ENCODE measurements at regions not wholly inside any gene's neighbourhood (a gene's known extent, or its start where the extent isn't known, plus 50 kb on each side); places are given as distances from the start of the nearest gene placed in this dataset.

- H3K4me3 Mint-ChIP-seq, result no peak overlapping the region
- peaks cover 0 to 4% of the 10 kb centered on the region in 2 donors for H3K9me3 Mint-ChIP-seq
- H3K4me1 Mint-ChIP-seq, result no peaks in the 10 kb centered on the region
- ATAC-seq (replicated peaks), result no peak
- no peak for DNase-seq
- H3K36me3 Mint-ChIP-seq, result no peaks in the 10 kb centered on the region
- no peak overlapping the region for H3K27ac Mint-ChIP-seq
- H3K27me3 Mint-ChIP-seq, result peaks cover 4 to 17% of the 10 kb centered on the region in 2 donors
Measured at GRCh38 chr15:39041979-39042495, 477.4 kb upstream of the RASGRP1 start.

- no peak overlapping the region for H3K27ac Mint-ChIP-seq
- H3K4me3 Mint-ChIP-seq, result no peak overlapping the region
- peaks cover 11 to 17% of the 10 kb centered on the region in 2 donors for H3K9me3 Mint-ChIP-seq
- no peak for DNase-seq
- no peak for ATAC-seq (replicated peaks)
- peaks cover 0 to 1% of the 10 kb centered on the region in 2 donors for H3K36me3 Mint-ChIP-seq
- no peaks in the 10 kb centered on the region for H3K4me1 Mint-ChIP-seq
- no peaks in the 10 kb centered on the region for H3K27me3 Mint-ChIP-seq
Measured at GRCh38 chr15:39051626-39052322, 487.2 kb upstream of the RASGRP1 start.

GRCh38 chr15:39052323-39052705 is 487.7 kb upstream of the RASGRP1 start:
- H3K9me3 Mint-ChIP-seq, result peaks cover 11 to 17% of the 10 kb centered on the region in 2 donors

GRCh38 chr15:39053480-39053879 is 488.9 kb upstream of the RASGRP1 start:
- Mint-ChIP-seq H3K27me3 (no peaks in the 10 kb centered on the region), H3K36me3 (peaks cover 0 to 1% of the 10 kb centered on the region in 2 donors), H3K27ac (no peak overlapping the region), H3K9me3 (peaks cover 11 to 17% of the 10 kb centered on the region in 2 donors), H3K4me3 (no peak overlapping the region), H3K4me1 (no peaks in the 10 kb centered on the region)
- no peak for DNase-seq
- no peak for ATAC-seq (replicated peaks)

More at GRCh38 chr15:39052323-39052705, 487.7 kb upstream of the RASGRP1 start:
- no peaks in the 10 kb centered on the region for H3K4me1 Mint-ChIP-seq
- DNase-seq, result no peak
- no peaks in the 10 kb centered on the region for H3K27me3 Mint-ChIP-seq
- H3K4me3 Mint-ChIP-seq, result no peak overlapping the region
- H3K27ac Mint-ChIP-seq, result no peak overlapping the region
- H3K36me3 Mint-ChIP-seq, result peaks cover 0 to 1% of the 10 kb centered on the region in 2 donors
- ATAC-seq (replicated peaks), result no peak

- Mint-ChIP-seq H3K4me1 (no peaks in the 10 kb centered on the region), H3K27ac (no peak overlapping the region)
- no peak for ATAC-seq (replicated peaks)
Measured at GRCh38 chr15:39054128-39054732, 489.6 kb upstream of the RASGRP1 start.

GRCh38 chr15:39056357-39056756 is 491.7 kb upstream of the RASGRP1 start:
- Mint-ChIP-seq H3K4me1 (no peaks in the 10 kb centered on the region), H3K4me3 (no peak overlapping the region), H3K36me3 (no peaks in the 10 kb centered on the region), H3K9me3 (peaks cover 2 to 4% of the 10 kb centered on the region in 2 donors), H3K27ac (no peak overlapping the region), H3K27me3 (no peaks in the 10 kb centered on the region)
- ATAC-seq (replicated peaks), result no peak
- no peak for DNase-seq

More at GRCh38 chr15:39054128-39054732, 489.6 kb upstream of the RASGRP1 start:
- no peaks in the 10 kb centered on the region for H3K27me3 Mint-ChIP-seq
- H3K4me3 Mint-ChIP-seq, result no peak overlapping the region
- no peaks in the 10 kb centered on the region for H3K36me3 Mint-ChIP-seq
- H3K9me3 Mint-ChIP-seq, result peaks cover 10 to 14% of the 10 kb centered on the region in 2 donors
- no peak for DNase-seq

- Mint-ChIP-seq H3K27me3 (peaks cover 0 to 6% of the 10 kb centered on the region in 2 donors), H3K9me3 (peaks cover 0 to 2% of the 10 kb centered on the region in 2 donors), H3K36me3 (no peaks in the 10 kb centered on the region), H3K27ac (no peak overlapping the region), H3K4me1 (no peaks in the 10 kb centered on the region), H3K4me3 (no peak overlapping the region)
- no peak for DNase-seq
- ATAC-seq (replicated peaks), result no peak
Measured at GRCh38 chr15:39058351-39059131, 493.9 kb upstream of the RASGRP1 start.

GRCh38 chr15:39059917-39060316 is 495.3 kb upstream of the RASGRP1 start:
- no peak for ATAC-seq (replicated peaks)
- H3K4me1 Mint-ChIP-seq, result no peaks in the 10 kb centered on the region
- no peaks in the 10 kb centered on the region for H3K36me3 Mint-ChIP-seq
- H3K4me3 Mint-ChIP-seq, result no peak overlapping the region
- H3K9me3 Mint-ChIP-seq, result peaks cover 0 to 2% of the 10 kb centered on the region in 2 donors
- no peak overlapping the region for H3K27ac Mint-ChIP-seq
- DNase-seq, result no peak
- H3K27me3 Mint-ChIP-seq, result peaks cover 4 to 6% of the 10 kb centered on the region in 2 donors

GRCh38 chr15:39061952-39062464 is 497.4 kb upstream of the RASGRP1 start:
- ATAC-seq (replicated peaks) (no peak), DNase-seq (no peak)
- Mint-ChIP-seq H3K4me3 (no peak overlapping the region), H3K27me3 (peaks cover 6 to 8% of the 10 kb centered on the region in 2 donors), H3K4me1 (no peaks in the 10 kb centered on the region), H3K9me3 (peaks cover 0 to 2% of the 10 kb centered on the region in 2 donors), H3K36me3 (no peaks in the 10 kb centered on the region), H3K27ac (no peak overlapping the region)

GRCh38 chr15:39066677-39067076 is 502.1 kb upstream of the RASGRP1 start:
- ATAC-seq (replicated peaks), result no peak
- DNase-seq, result no peak
- H3K27me3 Mint-ChIP-seq, result peaks cover 6 to 8% of the 10 kb centered on the region in 2 donors
- H3K36me3 Mint-ChIP-seq, result no peaks in the 10 kb centered on the region
- no peak overlapping the region for H3K27ac Mint-ChIP-seq
- H3K9me3 Mint-ChIP-seq, result no peaks in the 10 kb centered on the region
- H3K4me3 Mint-ChIP-seq, result no peak overlapping the region
- H3K4me1 Mint-ChIP-seq, result no peaks in the 10 kb centered on the region

GRCh38 chr15:39074341-39074985 is 506.4 kb upstream of the THBS1 start:
- DNase-seq (no peak), ATAC-seq (replicated peaks) (no peak)
- no peaks in the 10 kb centered on the region for H3K36me3 Mint-ChIP-seq
- H3K27ac Mint-ChIP-seq, result no peak overlapping the region
- H3K9me3 Mint-ChIP-seq, result peaks cover 0 to 1% of the 10 kb centered on the region in 2 donors
- H3K4me1 Mint-ChIP-seq, result no peaks in the 10 kb centered on the region
- peaks cover 0 to 6% of the 10 kb centered on the region in 2 donors for H3K27me3 Mint-ChIP-seq
- H3K4me3 Mint-ChIP-seq, result no peak overlapping the region

GRCh38 chr15:39075311-39075710 is 505.6 kb upstream of the THBS1 start:
- H3K36me3 Mint-ChIP-seq, result no peaks in the 10 kb centered on the region
- H3K4me1 Mint-ChIP-seq, result no peaks in the 10 kb centered on the region
- no peak overlapping the region for H3K4me3 Mint-ChIP-seq
- no peak for ATAC-seq (replicated peaks)
- DNase-seq, result no peak
- H3K9me3 Mint-ChIP-seq, result peaks cover 0 to 1% of the 10 kb centered on the region in 2 donors
- peaks cover 0 to 6% of the 10 kb centered on the region in 2 donors for H3K27me3 Mint-ChIP-seq
- H3K27ac Mint-ChIP-seq, result no peak overlapping the region

- peaks cover 0 to 6% of the 10 kb centered on the region in 2 donors for H3K27me3 Mint-ChIP-seq
- no peak overlapping the region for H3K4me3 Mint-ChIP-seq
- DNase-seq (no peak), ATAC-seq (replicated peaks) (no peak)
- H3K9me3 Mint-ChIP-seq, result peaks cover 0 to 1% of the 10 kb centered on the region in 2 donors
- H3K4me1 Mint-ChIP-seq, result no peaks in the 10 kb centered on the region
- no peaks in the 10 kb centered on the region for H3K36me3 Mint-ChIP-seq
- H3K27ac Mint-ChIP-seq, result no peak overlapping the region
Measured at GRCh38 chr15:39075756-39076341, 505.0 kb upstream of the THBS1 start.

All from stimulated activated naive B cell treated with anti-CD40 and anti-IgM and Interleukin-4, amounts not matched to agents 10 μg/mL and 1 μg/mL and 100 μg/mL, for 72 hours (primary cell).